DMS153 treated with DMSO at 0.1 percent for 48 hours (cell line): ENCODE measurements at regions not wholly inside any gene's neighbourhood (a gene's known extent, or its start where the extent isn't known, plus 50 kb on each side); places are given as distances from the start of the nearest gene placed in this dataset.

Experiments used
- DNase-seq: peaks from one replicate; lab custom pipeline; 2025; ENCODE audit not compliant: unreplicated experiment; lab: John Stamatoyannopoulos, UW

DNA sequence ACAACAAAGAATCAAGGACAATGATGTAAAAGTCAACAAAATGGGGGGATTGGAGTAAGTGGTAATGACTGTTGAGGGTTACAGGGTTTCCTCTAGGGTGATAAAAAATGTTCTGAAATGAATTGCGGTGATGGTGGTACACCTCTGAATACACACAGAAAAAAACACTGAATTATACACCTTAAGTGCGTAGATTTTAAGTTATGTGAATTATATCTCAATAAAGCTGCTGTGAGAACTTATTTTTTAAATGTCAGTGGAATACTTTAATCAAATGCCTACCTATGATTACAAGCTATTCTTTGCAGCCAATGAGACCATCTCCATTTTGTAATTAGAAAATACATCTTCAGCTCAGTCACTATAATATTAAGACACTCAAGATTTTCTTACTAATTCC is 53.5 kb downstream of the ZNF608 start:
- no peak for DNase-seq

DNA sequence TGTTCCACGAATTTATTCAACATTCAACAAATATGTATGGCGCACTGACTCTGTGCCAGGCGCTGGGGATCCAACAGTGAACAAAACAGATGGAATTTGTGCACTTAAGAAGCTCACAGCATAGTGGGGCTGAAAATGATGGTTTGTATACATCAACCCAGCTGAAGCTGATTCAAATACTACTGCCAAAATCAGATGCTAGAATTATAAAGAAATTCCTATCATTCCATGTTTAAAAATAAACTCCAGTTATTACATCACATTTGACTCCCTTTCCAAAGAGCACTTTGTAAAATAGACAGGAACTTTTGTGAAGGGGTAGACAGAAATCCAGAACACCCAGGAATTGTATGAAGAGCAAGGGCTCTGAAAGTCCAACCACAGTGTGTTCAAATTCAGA is 54.1 kb downstream of the ZNF608 start:
- DNase-seq, result no peak

DNA sequence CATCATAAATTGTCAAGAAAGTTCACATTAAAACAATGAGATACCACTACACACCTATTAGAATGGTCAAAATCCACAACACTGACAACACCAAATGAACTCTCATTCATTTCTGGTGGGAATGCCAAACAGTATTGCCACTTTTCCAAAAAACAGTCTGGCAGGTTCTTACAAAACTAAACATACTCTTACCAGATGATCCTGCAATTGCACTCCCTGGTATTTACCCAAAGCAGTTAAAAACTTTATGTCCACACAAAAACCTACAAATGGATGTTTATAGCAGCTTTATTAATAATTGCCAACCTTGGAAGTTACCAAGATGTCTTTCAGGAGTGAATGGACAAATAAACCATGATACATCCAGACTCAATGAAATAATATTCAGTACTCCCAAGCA is 56.8 kb downstream of the ZNF608 start:
- DNase-seq, result no peak

GRCh38 chr5:124686239-124687004 is 60.0 kb downstream of the ZNF608 start:
- DNase-seq, result no peak

DNA sequence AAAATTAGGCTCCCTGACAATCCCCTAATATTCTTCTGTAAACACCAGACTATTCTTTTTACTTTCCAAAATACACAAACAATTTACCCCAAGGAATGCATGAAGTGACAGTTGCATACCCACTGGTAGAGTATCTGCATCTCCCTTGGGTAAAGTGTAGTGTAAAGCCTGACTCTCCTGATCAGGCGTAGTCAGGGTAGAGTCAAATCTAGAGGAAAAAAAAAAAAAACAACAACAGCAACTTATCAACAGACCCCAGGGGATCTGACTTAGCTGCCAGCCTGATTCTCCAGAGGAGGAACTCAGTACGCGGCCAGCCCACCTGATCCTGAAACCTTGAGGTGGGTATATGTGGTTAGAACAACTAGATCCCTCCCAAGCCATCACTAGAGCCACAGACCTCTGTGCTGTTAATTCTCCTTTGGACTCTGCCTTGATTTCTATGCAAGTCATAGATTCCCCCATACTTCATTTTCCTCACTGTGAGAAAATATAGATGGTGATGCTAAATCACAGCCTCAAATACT is 61.0 kb downstream of the ZNF608 start:
- no peak for DNase-seq

DNA sequence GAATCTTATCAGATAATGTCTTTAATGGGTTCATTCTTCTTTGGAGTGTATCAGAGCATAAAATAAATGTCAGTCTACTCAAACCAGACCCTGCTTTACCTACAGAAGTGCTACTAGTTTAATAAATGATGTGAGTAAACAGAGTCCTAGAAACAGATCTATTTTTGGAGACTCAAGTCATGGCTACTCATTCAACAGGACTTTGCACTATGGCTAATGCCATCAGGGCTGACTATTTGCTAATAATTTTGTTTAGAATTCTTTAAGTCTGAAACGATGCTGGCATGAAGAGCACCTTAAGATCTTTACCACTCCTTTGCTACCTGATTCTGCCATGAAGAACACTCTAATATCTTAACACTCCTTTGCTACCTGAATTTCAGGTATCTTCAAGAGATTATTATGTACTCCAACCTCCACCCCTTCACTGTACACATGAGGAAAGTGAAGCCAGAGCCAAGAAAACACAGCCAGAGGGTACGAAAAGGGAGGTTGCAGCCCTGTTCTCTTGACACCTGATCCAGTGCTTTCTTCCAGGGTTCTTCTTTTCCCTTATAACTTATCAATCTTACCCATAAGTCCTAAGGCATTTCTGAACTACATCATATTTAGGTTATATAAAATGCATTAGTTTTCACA is 62.4 kb downstream of the ZNF608 start:
- no peak for DNase-seq

- DNase-seq, result no peak
These were observed 66.8 kb downstream of the ZNF608 start for GRCh38 chr5:124679578-124680199.

DNA sequence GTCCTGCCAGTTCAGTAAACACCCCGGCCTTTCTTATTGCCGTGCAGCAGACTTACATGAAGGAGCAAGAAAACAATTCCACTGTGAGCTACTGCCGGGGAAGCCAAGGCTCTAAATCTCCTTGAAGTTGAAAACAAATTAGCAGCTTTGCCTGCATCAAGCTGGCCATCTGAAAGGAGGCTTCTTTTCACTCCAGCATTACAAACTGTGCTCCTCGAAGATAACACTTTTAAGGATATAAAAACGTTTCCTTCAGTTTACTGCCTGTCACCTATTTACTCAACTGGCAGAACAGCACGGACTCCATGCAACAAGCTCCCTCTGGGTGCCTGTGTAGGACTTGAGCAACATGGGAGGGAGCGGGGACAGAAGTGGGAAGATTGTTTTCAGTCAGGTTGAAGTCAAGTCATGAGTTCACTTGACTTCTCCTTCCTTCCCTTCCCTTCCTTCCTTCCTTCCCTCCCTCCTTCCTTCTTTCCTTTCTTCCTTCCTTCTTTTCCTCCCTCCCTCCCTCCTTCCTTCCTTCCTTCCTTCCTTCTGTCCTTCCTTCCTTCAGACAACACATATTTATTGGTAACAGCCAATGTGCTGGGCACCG is 67.4 kb downstream of the ZNF608 start:
- no peak for DNase-seq

DNA sequence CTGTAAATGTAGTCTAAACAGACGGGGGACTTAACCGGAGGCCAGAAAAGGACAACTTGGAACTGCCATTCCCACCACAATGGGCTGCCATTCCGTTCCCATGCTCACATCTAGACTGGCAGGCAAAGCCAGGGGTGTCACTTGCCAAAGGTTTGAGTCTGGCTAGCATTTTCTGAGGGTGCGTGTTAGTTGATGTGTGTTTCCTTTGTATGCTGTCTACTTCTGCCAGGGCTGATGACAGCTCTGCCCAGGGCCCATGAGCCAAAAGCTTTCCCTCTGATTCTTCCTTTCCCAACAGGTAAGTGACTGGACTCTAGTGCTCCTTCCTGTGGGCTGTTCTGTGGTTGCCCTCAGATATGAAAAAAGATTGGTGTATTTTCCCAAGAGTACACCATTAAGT is 68.0 kb downstream of the ZNF608 start:
- no peak for DNase-seq

DNA sequence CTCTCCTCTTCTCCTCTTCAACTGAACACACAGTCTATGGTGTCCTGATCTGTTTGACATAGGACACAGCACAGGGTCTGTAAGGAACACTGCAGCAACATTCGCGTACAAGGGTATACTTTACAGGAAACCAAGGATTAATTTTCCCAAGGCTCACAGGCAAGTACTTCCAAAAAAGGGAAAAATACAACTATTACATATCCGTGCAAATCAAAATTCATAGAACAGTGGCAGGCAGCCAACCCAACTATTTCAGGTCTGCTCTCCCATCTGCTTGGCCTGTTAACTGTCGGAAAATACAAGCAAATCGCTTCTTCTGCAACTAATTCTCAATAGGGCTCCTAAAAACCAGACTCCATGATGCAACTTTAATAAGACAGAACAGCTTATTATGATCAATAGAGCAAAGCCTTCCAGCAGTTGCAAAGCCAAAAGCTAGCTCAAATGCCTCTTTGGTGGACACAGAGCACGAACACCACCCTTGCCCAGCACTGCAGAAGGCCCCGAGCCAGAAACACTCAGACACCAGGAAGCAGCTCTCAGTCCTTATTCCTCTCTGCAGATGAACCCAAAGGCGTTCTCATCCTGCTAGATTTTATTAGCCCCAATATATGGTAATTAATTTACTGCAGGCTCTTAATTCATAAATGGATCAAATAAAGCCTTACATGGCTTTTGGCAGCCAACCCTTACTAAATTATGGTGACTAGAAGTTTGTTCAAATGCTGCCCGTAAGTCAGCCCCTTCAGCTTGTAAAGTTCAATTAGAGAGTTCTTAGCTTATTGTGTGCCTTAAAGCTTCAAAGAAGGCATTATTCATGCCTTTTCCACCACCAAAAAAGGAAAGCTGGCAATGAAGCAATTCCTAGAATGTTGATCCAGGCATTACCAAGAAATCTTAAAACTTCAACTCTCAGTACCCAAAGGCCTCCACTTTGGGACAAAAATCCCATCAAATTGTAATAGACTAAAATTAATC is 68.8 kb downstream of the ZNF608 start:
- DNase-seq, result no peak

- no peak for DNase-seq
These were observed 70.2 kb downstream of the ZNF608 start for GRCh38 chr5:124675931-124676846.

GRCh38 chr5:124671193-124671592 is 75.2 kb downstream of the ZNF608 start:
- DNase-seq, result no peak

GRCh38 chr5:124670722-124671184 is 75.7 kb downstream of the ZNF608 start:
- DNase-seq, result no peak

- no peak for DNase-seq
These were observed 76.3 kb downstream of the ZNF608 start for GRCh38 chr5:124669956-124670721.

DNA sequence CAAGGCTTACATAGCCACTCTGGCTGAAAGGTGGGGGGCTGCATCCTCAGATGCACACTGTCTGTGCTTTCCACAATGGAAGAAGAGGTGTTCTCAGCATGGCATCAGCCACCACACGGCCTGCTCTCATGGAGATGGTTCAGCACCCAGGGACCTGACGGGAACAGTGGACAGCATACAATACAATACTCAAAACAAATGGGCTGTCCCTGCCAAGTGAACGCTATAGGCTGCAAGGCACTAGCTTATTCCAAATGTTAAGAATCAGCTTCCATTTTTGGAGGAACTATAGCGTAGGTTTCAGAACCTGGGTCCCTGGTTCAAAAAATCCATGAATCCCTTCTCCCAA is 77.2 kb downstream of the ZNF608 start:
- no peak for DNase-seq

DNA sequence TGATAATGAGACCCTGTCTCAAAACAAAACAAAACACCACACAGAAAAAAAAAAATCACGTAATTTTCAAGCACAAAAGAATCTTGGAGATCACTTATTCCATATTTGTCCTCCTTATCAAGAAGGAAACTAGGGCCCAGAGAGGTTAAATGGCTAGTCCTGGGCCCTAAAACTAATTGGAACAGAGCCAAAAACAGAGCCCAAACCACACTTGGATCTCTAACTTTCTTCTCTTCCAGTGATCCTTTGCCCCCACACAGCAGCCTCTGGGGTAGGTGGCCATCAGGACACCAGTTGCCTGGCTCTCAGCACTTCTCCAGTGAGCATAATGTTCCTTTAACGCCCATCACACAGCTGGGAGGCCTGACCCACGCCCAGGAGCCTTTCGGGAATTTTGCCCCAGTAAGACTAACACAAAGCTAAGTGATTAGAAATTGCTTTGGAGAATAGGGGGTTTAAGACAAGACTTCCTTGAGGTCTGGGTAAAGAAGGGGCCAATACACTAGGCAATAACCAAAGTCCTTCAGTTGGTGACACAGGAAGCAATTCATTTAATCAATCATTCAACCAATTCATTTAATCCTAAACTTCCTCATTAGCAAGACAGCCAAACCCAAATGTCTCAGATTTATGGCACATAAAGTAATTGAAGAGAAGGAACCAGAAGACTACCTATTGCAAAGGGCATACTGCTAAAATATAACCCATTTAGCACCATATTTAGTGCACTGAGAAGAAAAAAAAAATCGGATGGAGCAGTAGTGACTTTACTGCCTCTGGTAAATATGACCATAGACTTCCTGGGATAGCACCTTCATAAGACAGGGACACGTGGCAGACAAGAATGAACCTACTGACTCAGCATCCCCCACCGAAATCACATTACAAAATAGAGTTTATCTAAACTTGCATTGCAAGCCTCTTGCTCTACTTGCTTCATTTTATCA is 77.8 kb downstream of the ZNF608 start:
- no peak for DNase-seq

- DNase-seq, result no peak
These were observed 80.8 kb downstream of the ZNF608 start for GRCh38 chr5:124665625-124666024.

DNA sequence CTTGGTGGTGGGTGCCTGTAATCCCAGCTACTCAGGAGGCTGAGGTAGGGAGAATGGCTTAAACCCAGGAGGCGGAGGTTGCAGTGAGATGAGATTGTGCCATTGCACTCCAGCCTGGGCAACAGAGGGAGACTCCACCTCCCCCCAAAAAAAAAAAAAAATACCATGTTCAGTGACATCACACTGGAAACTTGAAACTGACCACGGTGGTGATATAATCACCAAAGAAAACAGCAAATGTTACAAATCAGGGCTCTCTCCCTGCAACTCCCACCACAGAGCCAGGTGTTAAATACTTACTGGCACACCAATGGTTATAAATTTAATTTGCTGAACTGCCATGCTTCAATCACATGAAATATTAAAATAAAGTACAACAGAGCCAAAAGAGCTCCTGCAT is 81.4 kb downstream of the ZNF608 start:
- no peak for DNase-seq
